ENCODE measurements at regions not wholly inside any gene's neighbourhood (a gene's known extent, or its start where the extent isn't known, plus 50 kb on each side); places are given as distances from the start of the nearest gene placed in this dataset.
A peak's percentile ranks its signal among the peaks of the same experiment; 100 is the strongest.

- no peak for DNase-seq
Observed at GRCh38 chr4:129167640-129168260, 71.8 kb downstream of the C4orf33 start.

GRCh38 chr4:129172181-129172580, 76.2 kb downstream of the C4orf33 start:
- no peak for DNase-seq

- DNase-seq: no peak
Observed at GRCh38 chr4:129176864-129177263, 80.9 kb downstream of the C4orf33 start.

- DNase-seq: peak; percentile 0
Observed at GRCh38 chr4:129179276-129179675, 83.3 kb downstream of the C4orf33 start.

- DNase-seq: no peak
Observed at GRCh38 chr4:129189630-129190029, 93.7 kb downstream of the C4orf33 start.

GRCh38 chr4:129193357-129194100, 97.6 kb downstream of the C4orf33 start:
- no peak for DNase-seq

GRCh38 chr4:129208481-129208880, 112.5 kb downstream of the C4orf33 start:
- DNase-seq: no peak

- DNase-seq: no peak
Observed at GRCh38 chr4:129213692-129214091, 117.7 kb downstream of the C4orf33 start.

GRCh38 chr4:129218360-129218759, 122.4 kb downstream of the C4orf33 start:
- DNase-seq: peak; percentile 50

- DNase-seq: no peak
Observed at GRCh38 chr4:129218897-129219296, 122.9 kb downstream of the C4orf33 start.

- DNase-seq: no peak
Observed at GRCh38 chr4:129220254-129220653, 124.3 kb downstream of the C4orf33 start.

GRCh38 chr4:129223945-129224344, 128.0 kb downstream of the C4orf33 start:
- peak; percentile 39 for DNase-seq

- DNase-seq: no peak
Observed at GRCh38 chr4:129230846-129231245, 134.9 kb downstream of the C4orf33 start.

GRCh38 chr4:129231945-129232588, 136.1 kb downstream of the C4orf33 start:
- peak; percentile 19 for DNase-seq

GRCh38 chr4:129232589-129233337, 136.8 kb downstream of the C4orf33 start:
- peak; percentile 48 for DNase-seq

- DNase-seq: peak; percentile 83
Observed at GRCh38 chr4:129233691-129234090, 137.7 kb downstream of the C4orf33 start.

GRCh38 chr4:129236351-129236750, 140.4 kb downstream of the C4orf33 start:
- DNase-seq: no peak

- DNase-seq: no peak
Observed at GRCh38 chr4:129239088-129239487, 143.1 kb downstream of the C4orf33 start.

- peak; percentile 68 for DNase-seq
Observed at GRCh38 chr4:129240816-129241215, 144.9 kb downstream of the C4orf33 start.

- DNase-seq: no peak
Observed at GRCh38 chr4:129246145-129246544, 150.2 kb downstream of the C4orf33 start.

GRCh38 chr4:129246910-129247461, 151.0 kb downstream of the C4orf33 start:
- DNase-seq: peak; percentile 79

GRCh38 chr4:129248621-129249020, 152.7 kb downstream of the C4orf33 start:
- DNase-seq: no peak

GRCh38 chr4:129254126-129254525, 158.2 kb downstream of the C4orf33 start:
- DNase-seq: no peak

Measured in NCI-H146 (cell line).